ENCODE measurements at regions not wholly inside any gene's neighbourhood (a gene's known extent, or its start where the extent isn't known, plus 50 kb on each side); places are given as distances from the start of the nearest gene placed in this dataset.

DNA sequence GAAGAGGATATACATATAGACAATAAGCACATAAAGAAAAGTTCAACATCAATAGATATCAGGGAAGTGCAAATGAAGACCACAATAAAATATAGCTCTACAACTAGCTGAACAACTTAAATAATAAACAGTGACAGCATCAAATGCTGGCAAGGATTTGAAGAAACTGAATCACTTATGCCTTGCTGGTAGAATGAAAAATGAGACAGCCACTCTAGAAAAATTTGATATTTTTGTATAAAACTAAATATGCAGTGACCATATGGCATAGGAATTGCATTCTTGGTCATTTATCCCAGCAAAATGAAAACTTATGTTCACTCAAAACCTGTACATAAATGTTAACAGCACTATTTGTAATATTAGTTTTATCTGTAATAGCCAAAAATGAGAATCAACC lies 1102.0 kb downstream of the C4orf33 start:
- no peak for DNase-seq

DNA sequence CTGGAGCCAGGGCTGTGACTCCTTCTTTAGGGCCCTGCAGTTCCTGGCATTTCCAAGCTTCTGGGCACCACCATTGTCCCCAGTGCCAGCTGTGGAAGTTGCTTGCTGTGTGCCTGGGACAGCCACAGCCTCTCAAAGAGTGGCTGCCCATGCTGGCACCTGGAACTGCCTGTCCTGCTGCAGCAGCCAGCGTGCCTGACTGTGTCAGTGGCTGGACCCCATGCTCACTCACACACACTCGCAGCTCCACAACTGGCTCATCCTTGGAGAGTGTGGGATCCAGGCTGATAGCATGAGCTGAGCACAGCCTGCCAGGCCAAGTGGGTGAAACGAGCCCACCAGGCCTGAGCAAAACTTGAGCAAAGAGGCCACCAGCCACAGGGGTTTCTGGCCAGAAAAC lies 1107.6 kb downstream of the C4orf33 start:
- DNase-seq = no peak

DNA sequence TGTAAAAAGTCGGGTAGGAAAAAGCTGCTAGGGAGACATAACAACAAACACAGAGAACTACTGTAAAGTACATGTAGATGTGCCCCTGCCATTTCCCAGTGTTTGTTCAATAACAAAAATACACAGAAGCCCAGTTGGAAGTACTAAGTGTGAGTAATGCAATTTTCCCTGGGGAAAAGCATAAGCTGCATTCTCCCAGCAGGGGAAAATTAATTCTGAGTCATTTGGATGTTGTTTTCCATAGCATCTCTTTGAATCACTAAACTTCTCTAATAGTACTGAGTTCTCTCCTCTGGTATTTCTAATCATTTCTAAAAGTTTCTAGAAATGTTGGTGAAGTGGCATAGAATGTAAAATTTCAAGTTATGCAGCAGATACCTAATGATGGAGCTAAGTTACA lies 1114.9 kb downstream of the C4orf33 start:
- no peak for DNase-seq

DNA sequence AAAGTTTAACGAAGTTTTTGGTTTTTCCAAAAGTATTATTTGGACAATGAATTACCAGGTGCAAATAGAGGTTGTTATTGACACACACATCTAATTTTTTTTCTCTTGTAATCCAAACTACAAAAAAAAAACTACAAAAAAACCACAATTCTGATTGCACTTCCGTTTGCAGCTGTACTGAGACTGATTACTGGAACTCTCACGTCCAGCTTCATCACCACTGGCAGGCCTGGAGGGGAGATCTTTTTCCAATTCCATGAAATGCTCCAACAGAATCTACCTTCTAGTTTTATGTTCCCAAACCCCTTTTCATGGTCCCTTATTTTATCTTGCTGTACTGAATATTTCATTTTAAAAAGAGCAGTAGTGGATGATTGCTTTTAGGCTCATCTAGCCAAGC lies 1118.3 kb downstream of the C4orf33 start:
- DNase-seq = no peak

DNA sequence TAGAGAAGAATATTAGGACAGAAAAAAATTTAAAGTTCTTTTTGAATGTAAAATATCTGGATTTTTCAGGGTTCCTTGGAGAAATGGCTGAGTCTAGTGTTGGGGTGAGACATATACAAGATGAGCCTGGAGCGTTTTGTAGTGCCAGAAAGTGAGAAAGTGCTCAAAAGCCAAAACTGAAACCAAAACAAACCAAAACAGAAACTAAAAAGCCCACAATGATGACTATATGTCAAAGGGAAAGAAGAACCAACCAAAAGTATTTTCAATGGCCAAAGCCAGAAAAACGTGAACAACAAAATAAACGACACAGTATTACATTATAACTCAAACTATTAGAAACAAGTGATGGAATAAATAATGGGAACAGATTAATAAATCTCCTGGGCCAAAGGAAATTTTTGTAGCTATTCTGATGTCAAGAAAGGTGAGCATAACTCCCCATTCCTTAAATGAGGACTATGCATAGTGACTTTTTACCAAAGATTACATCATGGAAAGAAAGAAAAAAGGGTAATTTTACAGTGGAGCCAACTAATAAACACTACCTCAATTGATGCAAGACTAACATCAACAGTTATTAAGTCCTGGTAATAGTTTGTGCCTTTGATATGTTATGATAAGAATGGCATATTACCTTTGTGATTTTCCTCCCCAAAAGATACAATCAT lies 1137.6 kb downstream of the C4orf33 start:
- no peak for DNase-seq

DNA sequence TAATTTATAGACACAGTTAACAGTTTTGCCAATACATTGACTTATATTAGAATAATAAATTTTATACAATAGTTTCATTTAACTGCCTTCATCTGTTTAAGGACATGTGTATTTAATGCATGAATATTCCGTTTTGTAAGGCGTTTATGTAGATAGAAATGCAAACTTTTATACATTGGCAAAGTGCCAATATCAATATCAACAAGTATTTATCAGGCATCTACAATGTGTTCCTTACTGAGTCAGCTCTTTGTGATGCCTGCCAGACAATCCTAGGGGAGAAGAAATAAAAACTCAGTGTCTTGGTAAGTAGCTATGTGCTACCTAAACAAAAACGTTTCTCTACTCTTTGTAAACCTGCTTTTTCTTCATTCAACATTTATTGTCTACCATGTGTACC lies 1142.2 kb downstream of the C4orf33 start:
- DNase-seq = no peak

DNA sequence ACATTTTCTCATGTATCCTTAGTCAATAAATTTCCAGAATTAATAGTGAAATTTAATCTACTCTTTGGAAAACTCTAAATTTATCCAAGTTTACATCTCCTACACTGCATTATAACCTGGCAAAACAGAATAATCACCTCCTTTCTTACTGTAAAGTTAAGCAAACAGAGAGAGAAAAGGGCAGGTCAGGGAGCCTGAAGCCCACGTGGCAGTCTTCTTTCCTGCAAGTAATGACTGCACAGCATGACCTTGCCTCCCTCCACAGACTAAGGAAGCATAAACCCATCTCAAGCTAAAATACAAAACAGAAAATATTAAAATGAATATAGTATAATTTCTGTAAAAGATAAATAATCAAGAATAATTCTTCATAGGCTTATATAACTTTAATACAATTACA lies 1153.0 kb downstream of the C4orf33 start:
- DNase-seq = no peak

DNA sequence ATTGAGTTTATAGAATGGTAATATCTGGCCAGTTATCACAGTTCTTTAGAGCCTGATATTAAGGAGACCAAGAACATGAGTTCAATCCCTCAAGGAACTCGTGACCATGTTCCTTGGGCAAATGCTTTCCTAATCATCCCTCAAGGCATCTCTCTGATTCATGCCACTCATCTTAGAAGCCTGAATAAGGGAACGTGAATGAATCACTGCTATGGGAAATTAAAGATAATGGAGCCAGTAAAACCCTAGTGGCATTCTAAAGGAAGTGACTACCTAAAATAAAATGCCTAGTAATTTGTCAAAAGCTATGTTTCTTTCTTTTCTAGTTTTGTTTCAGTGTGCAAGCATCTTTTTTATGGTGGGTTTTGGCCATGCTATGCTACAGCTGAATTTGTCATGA lies 1161.3 kb downstream of the C4orf33 start:
- DNase-seq = no peak

DNA sequence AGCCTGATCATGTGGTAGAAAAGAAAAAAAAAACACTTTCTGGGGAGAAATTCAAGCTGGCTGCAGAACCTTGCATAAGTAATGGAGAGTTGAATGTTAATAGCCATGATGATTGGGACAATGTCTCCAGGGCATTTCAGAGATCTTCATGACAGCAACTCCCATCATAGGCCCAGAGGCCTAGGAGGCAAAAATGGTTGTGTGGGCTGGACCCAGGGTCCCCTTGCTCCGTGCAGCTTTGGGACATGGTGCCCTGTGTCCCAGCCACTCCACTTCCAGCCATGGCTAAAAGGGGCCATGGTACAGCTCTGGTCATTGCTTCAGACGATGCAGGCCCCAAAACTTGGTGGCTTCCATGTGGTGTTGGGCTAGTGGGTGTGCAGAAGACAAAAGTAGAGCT lies 1170.9 kb downstream of the C4orf33 start:
- no peak for DNase-seq

DNA sequence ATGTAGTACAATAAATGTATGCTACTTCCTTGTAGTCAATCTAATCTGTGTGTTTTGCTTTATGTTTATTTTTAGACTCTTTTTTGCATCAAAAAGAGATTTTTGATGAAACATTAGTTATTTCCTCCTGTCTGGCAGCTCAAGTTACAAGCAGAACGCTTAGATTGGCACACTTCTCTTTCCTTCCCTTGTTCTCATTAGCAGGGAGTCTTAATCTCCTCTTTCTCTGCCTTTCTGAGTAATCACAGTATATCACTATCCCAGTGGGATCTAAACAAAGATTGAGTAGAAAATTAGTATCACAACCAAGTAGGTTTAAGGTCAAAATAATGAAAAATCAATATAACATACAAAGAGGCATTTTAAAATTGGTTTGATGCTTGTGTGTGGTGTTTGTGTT lies 1192.6 kb downstream of the C4orf33 start:
- no peak for DNase-seq

DNA sequence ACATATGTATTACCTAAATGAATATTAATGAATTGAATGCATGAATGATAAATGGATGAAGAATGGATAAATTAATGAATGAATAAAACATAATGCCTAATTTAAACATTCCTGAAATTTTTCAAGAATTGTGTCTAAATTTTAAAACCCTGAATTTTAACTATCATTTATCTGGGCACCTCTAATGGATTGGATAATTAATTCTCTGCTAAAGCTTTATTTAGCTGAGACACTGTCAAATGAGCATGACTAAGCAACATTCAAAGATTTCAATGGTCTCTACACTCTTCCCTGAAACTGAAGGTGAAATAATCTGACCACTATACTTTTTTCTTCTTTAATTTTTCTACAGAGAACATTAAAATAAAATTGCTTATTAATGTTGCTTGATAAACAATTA lies 1197.7 kb downstream of the C4orf33 start:
- DNase-seq = no peak

DNA sequence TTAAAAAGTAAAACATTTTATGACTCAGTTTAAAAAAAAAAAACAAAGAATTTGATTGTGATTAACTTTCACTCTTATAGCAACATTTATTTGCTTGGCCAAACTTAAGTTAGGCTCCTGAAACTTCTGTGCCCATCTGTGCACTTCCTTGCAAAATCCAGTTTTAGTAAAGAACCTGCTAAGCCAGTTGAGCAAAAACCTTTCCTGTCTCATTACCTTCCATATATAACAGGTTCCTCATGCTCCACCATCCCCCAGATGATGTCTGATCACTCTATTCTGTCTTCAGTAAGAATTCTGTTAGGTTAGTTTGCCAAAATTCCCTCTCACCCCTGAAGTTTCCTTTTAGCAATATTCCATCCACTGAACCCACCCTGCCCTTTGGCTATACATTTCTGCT lies 1200.5 kb downstream of the C4orf33 start:
- no peak for DNase-seq

DNA sequence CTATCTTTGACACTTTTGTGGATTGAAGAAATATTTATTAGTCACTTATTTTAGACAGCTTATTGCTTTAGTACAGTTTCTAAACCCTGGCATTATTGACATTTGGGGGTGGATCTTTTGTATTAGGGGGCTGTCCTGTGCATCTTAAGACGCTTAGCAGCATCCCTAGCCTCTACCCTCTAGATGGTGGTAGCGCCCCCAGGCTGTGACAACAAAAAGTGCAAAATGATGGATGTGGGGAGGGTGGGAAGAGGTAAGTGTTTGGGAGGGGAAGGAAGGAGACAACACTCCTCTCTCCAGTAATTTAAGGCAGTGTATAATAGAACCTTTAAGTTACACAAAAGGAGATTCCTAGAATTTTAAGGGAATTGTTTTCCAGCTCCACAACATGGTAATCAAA lies 1210.6 kb downstream of the C4orf33 start:
- no peak for DNase-seq

DNA sequence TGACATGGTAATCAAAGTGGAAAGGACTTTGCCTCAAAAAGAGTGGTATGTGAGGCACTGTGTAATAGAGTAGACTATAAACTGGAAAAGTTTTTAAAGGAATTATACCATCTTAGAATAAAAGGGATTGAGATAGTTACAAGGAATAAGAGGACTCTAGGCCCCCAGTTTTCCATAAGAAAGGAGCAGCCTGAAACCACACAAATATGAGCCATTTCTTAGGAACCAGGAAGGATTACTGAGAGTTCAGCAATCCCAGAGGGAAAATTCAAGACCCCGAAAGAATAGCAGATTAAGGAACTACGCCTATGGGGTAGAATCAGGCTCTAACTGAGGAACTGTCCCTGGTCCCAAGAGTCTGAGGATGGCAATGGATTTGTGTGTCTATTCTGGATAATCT lies 1213.3 kb downstream of the C4orf33 start:
- no peak for DNase-seq

DNA sequence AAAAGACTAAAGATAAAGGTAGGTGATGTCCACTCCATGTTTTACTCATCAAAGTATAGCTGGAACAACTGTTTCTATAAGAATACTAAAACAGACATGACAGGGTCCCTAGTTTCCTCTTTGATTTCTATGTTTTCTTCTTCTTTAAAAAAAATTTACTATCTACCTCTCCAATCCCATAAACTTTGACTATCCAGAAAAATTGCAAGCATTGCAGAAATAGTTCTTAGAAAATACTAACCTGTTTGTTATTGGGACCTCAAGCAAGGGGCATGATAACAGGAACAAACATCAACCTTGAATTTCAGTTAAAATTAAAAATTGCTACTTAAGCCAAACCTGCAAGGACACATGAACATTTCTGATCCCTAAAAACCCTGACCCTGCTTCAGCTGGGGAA lies 1226.5 kb downstream of the C4orf33 start:
- DNase-seq = no peak

DNA sequence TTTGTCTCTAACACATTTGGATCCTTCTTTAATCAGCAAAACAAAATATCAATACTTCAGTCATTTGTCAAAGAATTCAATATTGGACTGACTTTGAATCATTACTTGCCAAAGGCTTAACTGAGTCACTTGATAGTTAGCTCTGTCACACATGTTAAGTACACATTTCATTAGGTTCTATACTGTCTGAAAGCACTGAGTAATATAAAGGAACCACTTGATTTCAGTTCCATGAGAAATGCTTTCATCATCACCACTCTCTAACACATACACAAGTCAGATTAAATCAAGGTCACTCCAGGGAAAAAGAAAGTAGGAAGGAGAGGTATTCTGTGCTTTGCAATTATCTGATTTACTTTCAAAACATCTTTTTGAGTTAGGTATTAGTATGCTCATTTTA lies 1233.1 kb downstream of the C4orf33 start:
- no peak for DNase-seq

DNA sequence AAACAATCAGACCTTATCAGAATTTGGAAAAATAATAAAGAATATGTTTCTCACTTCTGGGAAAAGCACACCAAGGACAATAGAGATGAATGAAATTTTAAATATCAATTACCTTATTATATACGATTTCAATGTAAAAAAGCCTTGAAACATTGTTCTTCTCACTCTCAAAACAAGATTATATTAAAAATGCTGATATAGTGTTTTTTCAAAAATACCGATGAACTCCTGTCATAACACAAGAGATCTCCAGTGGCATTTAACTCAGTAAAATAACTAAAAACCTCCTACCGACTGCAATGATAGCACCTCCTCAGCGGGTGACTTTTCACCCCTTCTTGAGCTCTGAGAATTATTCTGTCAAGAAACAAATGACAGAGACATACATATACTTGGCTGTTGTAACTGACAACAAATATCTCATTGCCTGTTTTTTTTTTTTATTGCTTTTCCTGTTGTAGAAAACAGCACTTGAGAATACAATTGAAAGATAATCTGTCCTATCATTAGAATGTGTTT lies 1237.3 kb downstream of the C4orf33 start:
- DNase-seq = no peak

DNA sequence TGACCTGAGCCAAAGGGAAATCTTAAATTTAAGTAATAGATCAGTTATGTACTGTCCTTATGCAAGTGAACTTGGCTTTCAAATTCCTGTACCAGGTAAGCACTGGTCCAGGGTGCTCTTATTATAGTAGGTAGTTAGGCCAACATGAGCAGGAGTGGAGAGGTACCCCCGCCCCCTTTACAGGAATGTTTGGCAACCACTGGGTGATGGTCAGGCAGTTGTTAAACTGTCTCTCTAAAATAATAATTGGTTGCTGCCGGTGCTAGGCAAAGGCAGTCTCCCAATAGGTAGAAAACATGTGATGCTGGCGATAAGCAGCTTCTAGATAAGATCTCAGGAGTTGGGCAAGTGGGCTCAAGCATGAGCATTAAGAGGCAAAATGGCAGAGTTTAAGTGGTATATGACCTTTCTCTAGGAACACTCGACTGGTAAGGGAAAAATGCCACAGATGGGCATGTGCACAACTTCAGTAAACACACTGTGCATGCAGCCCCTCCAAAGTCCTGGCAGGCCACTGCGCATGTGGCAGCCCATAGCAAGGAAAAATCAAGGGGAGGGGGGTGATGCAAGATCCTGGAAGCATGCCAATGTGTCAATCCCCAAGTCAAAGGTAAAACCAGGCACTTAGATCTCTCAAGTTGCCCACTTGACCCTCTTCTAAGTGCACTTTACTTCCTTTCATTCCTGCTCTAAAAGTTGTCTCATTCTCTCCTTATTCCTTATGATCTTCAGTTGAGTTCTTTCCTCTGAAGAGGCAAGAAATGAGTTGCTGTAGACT lies 1239.7 kb downstream of the C4orf33 start:
- DNase-seq = no peak

DNA sequence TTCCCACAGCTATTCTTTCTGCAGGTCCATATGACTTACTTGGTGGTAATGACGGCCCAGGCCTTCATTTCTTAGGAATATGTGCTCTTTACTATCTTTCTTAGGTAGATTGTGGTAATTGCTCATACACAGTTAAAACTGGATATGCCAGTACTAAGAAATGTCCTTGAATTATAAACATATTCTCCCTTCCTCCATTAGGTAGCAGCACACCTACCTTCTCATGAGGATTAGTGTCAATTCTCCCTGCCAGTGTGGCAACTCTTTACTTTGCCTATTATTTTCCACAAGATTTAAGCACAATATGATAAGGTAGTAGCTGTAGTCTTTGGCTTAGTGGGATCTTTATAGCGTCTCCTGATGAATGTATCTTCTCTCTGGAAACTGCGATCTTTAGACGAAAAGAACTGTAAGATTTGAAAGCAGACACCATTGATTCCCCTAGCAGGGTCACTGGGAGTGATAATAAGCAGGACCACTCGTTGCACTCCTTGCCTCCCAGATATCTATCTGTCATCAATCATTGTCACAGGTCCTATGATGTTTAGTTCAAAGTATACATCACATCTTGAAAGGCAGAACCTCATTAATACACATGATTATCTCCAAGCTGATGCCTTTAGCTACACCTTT lies 1240.7 kb downstream of the C4orf33 start:
- DNase-seq = no peak

DNA sequence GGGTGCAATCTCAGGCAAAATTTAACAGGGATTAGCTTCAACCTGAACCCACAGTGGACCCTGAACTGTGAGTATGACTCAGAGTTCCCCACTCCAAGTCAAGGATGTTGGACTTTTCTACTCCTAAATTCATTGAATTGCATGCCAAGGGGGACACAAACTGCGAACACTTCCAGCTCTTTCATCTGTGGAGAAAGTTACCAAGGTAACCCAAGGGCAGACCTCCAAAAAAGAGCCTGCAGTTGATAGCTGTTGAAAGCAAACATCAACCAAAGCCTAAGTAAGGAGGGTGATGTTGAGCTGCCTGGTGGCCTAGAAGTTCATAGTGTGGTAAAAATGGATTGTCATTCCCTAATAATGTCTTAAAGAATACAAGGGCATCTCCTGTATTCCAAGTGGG lies 1242.9 kb downstream of the C4orf33 start:
- no peak for DNase-seq

DNA sequence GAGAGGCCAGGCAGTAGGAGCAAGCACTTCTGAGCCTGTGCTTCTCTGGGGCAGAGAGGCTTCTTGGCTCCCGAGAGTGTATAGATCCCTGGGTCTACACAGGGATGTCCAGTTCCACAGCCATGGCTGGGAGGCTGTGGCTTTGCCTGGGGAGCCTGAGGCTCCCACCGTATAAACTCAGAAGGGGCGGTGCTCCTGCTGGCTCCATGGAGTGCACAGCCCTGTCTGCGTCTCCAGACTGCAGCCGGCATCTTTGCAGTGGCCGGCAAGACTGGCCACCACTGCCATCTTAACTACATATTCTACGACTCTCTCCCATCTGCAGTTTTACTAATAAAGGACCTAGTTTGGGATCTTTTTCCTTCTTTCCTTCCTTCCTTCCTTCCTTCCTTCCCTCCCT lies 1253.8 kb downstream of the C4orf33 start:
- no peak for DNase-seq

DNA sequence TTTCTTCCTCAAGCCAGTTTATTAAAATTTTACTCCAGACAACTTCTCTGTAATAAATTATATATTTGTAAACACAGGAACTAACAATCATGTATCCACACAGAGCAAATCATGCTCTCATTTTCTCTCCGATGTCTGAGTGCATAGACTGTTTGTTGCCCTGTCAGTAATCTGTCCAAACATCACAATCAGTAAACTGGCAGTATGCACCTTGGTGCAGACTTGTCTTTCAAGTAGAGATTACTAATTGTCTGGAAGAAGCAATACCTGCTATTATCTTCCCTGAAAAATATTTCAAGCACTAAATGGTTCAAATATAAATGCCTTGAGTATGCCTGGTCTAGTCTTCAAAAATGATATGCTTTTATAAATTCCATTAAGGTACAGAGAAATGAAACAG lies 1260.9 kb downstream of the C4orf33 start:
- DNase-seq = no peak

DNA sequence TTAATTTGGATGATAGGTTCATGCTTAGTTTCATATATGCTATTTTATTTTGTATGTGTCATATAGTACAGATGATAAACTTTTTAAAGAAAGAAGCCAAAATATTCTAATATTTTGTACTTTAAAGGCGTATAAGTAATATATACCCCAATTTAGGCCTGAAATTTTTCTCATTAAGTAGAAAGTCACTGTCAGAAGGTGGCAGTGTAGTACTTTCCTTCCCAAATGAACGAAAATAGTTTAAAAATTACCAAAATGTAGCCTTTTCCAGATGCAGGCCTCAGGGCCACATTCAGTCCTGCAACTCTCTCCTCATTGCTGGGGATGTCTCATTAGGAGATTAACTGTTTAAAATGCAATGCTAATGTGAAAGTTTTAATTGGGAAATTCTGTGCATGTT lies 1263.6 kb downstream of the C4orf33 start:
- DNase-seq = no peak

DNA sequence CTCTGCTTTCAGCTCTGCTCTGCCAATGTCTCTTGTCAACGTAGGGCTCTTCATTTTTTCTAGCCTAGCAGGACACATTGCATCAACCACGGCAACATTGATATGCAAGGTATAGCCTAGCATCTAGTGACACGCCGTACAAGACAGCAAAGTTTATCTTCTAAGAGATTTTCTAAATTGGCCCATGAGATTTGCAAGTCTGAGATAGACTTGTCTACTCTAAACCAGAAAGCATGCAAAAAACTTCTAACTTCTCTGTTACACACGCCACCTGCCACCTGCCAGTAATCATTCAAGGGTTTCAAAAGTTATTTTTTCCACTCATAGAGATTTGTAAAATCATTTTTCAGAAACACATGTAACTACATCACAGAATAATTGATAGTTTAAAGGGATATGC lies 1265.7 kb downstream of the C4orf33 start:
- DNase-seq = no peak
